Type B pancreatic cell (in vitro differentiated cells): ENCODE measurements at regions not wholly inside any gene's neighbourhood (a gene's known extent, or its start where the extent isn't known, plus 50 kb on each side); places are given as distances from the start of the nearest gene placed in this dataset.

ENCODE experiments used
- DNase-seq: peaks from one replicate; pipeline ENCODE4 v3.0.0; 2021; ENCODE audit warnings: mixed read lengths; ENCODE audit not compliant: unreplicated experiment; ENCODE audit errors: extremely low spot score
- H3K27ac Mint-ChIP-seq: 2 replicates; pipeline ENCODE4 v1.8.0; 2021; ENCODE audit warnings: mild to moderate bottlenecking, mixed read lengths
- H3K27me3 Mint-ChIP-seq: 2 replicates; pipeline ENCODE4 v1.8.0; 2021; ENCODE audit warnings: mixed read lengths
- H3K36me3 Mint-ChIP-seq: 2 replicates; pipeline ENCODE4 v1.8.0; 2021; ENCODE audit warnings: mixed read lengths
- H3K4me1 Mint-ChIP-seq: one replicate; pipeline ENCODE4 v1.8.0; 2021; ENCODE audit warnings: mixed read lengths; ENCODE audit not compliant: unreplicated experiment
- H3K4me3 Mint-ChIP-seq: 2 replicates; pipeline ENCODE4 v1.8.0; 2021; ENCODE audit warnings: mild to moderate bottlenecking, mixed read lengths
- H3K9me3 Mint-ChIP-seq: 2 replicates; pipeline ENCODE4 v1.8.0; 2021; ENCODE audit warnings: mixed read lengths
- TF ChIP-seq, protein P1 (sequence below): fragments of 200-600 bp; sonication (generic); conservative IDR thresholded peaks from 2 replicates; pipeline ENCODE4 v1.5.0; 2021; ENCODE audit warnings: antibody characterized with exemption, mild to moderate bottlenecking

DNA sequence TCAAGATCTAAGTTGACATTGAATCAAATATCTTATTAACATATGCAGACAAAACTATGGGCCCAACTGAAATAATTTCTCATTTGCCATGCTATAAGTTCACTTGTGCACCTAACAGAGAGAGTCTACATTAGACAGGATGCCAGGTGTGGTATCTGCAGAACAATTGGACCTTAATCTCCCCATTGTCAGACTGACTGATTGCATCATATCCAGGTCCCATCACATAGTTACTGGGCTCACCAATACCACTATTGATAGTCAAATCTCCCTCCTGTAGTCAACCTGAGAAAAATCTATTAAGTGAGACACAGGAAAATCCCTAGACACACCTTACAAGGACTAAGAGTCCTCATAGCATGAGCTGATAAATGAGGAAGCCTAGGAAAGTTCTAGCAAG is 156.0 kb upstream of the FRG1 start:
- no peaks in the 10 kb centered on the region for H3K4me1 Mint-ChIP-seq
- TF ChIP-seq, protein P1, sequence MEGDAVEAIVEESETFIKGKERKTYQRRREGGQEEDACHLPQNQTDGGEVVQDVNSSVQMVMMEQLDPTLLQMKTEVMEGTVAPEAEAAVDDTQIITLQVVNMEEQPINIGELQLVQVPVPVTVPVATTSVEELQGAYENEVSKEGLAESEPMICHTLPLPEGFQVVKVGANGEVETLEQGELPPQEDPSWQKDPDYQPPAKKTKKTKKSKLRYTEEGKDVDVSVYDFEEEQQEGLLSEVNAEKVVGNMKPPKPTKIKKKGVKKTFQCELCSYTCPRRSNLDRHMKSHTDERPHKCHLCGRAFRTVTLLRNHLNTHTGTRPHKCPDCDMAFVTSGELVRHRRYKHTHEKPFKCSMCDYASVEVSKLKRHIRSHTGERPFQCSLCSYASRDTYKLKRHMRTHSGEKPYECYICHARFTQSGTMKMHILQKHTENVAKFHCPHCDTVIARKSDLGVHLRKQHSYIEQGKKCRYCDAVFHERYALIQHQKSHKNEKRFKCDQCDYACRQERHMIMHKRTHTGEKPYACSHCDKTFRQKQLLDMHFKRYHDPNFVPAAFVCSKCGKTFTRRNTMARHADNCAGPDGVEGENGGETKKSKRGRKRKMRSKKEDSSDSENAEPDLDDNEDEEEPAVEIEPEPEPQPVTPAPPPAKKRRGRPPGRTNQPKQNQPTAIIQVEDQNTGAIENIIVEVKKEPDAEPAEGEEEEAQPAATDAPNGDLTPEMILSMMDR, result no peak
- H3K36me3 Mint-ChIP-seq, result peaks cover 3% of the 10 kb centered on the region
- H3K4me3 Mint-ChIP-seq, result no peak overlapping the region
- peaks cover 5% of the 10 kb centered on the region for H3K9me3 Mint-ChIP-seq
- H3K27me3 Mint-ChIP-seq, result no peaks in the 10 kb centered on the region
- DNase-seq, result no peak
- H3K27ac Mint-ChIP-seq, result no peak overlapping the region

DNA sequence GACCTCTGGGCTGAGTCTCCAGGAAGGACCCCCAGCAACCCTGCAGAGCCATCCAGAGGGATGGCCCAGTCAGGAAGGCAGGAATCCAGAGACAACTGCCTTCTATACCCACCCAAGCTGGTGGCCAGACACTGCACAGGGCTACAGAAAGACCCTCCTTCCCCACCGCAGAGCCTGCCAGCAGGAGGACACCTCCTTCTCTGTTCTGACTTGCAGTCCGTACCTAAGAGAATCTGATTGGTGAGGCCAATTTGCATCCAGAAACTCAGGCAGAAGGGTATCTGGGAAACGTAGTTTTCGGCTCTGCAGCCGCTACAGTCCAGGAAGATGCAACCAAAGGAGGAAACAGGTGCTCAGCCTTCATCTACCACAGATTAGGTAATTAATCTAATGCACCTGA is 155.4 kb upstream of the FRG1 start:
- H3K4me1 Mint-ChIP-seq, result no peaks in the 10 kb centered on the region
- peaks cover 3% of the 10 kb centered on the region for H3K36me3 Mint-ChIP-seq
- H3K9me3 Mint-ChIP-seq, result peaks cover 5% of the 10 kb centered on the region
- no peaks in the 10 kb centered on the region for H3K27me3 Mint-ChIP-seq
- no peak for DNase-seq
- no peak overlapping the region for H3K4me3 Mint-ChIP-seq
- TF ChIP-seq, protein P1, result no peak
- H3K27ac Mint-ChIP-seq, result no peak overlapping the region

DNA sequence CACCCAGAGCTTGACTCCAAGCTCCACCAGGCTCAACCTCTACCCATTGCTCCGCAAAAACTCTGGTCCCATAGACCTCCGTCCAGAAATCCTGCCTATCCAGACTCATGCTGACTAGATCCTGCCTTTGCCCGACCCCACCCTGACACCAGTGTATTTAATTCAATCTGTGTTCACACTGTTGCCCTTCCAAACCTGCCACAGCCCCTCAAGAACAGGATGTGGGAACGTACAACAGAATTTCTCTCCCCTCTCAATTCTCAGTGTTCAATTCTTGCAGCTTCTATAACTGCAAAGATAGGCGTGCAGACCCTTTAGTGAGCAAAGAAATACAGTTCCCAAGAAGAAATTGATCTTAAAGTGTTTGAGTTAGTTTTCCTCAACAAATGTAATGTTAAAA is 154.2 kb upstream of the FRG1 start:
- Mint-ChIP-seq H3K27me3 (peaks cover 4% of the 10 kb centered on the region), H3K9me3 (peaks cover 5% of the 10 kb centered on the region), H3K4me1 (no peaks in the 10 kb centered on the region), H3K36me3 (peaks cover 3% of the 10 kb centered on the region), H3K4me3 (no peak overlapping the region), H3K27ac (no peak overlapping the region)
- TF ChIP-seq, protein P1, result no peak
- no peak for DNase-seq

DNA sequence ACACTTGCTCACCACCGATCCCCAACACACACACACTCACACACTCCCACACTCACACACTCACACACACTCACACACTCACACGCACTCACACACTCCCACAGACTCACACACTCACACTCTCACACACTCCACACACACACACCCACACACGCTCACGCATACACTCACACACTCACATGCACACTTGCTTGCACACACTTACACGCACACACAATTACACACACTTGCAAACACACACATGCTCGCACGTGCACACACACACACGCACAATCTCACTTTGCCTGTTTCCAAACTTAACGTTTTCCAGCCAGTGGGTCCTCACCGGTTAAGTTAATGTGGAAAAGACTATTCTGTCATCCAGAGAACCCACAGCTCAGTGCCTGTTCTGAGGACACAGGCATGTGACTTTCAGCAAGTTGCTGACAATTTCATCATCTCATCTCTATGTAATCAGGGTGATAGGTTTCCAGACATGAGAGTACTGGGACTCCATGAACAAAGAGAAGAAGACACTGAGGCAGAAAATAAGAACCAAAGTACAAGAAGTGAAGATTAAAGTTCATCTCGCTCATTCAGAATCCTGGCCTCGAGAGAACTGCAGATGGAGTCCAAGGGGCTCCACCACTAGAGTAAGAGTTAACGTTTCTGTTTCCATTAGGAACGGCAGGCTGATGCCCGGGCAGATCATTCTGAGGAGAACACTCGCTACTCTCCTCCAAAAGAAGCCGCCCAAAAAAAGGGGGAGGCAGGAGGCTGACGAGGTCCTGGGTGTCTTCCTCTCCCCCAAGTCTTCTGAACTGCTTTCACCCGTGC is 153.2 kb upstream of the FRG1 start:
- Mint-ChIP-seq H3K4me1 (no peaks in the 10 kb centered on the region), H3K27me3 (peaks cover 4% of the 10 kb centered on the region), H3K27ac (no peak overlapping the region), H3K9me3 (no peaks in the 10 kb centered on the region), H3K36me3 (no peaks in the 10 kb centered on the region), H3K4me3 (no peak overlapping the region)
- DNase-seq, result no peak
- TF ChIP-seq, protein P1, result no peak

DNA sequence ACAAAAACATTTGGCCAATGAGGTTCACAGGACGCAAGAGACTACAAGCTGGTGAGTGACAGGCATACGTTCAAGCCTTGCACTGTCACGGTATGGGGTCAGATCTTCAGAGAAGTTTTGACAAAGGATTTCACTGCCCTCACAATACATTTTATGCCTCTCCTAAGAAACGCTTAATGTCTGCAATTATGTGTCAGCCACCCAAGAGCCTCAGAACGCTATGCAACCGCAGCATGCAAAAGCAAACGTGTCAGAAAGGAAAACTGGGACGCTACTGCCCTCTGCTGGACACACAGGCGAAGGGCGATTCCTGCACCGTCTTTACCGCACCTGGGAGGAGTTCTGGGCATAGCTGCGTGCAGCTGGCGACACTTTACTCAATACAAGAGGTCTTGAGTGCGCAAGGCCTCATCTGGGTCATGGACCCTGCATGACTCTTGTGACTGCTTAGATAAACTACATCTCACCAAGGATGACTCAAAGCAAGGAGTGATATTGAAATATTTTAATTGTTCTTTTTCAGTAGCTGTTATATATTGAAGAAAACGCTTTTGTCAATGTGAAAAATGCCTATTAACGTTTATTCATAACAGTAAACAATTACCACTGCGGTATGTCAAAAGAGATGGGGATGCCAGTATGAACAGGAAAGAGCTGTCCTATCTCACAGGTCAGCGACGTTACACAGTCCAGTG is 147.6 kb upstream of the FRG1 start:
- no peak overlapping the region for H3K4me3 Mint-ChIP-seq
- peaks cover 7% of the 10 kb centered on the region for H3K4me1 Mint-ChIP-seq
- H3K9me3 Mint-ChIP-seq, result no peaks in the 10 kb centered on the region
- H3K27ac Mint-ChIP-seq, result no peak overlapping the region
- H3K36me3 Mint-ChIP-seq, result no peaks in the 10 kb centered on the region
- peak; percentile 76 for DNase-seq
- TF ChIP-seq, protein P1, result peak; percentile 87
- H3K27me3 Mint-ChIP-seq, result peaks cover 11% of the 10 kb centered on the region
